ENCODE measurements at regions not wholly inside any gene's neighbourhood (a gene's known extent, or its start where the extent isn't known, plus 50 kb on each side); places are given as distances from the start of the nearest gene placed in this dataset.
A peak's percentile ranks its signal among the peaks of the same experiment; 100 is the strongest.

DNA sequence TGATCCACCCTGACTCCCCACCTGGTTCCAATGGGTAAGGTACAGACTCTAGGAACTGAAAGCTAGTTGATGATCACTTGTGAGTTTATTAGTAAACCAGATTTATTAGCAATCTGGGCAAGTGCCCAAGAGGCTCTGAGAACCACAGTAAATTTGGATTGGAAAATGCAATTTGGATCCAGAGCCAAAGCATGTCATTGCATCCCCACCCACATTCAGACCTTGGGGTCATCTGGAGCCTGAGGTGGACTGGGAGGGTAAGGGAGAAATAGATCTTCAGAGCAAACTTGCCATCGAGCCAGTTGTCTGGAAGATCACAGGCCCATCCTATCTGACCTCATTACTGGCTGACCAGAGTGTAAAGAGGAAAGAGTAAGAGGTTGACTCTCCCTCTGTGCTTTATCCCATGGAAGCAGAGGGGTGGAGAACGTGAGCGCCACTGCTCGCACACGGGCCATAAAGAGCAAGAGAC, 78.7 kb upstream of the RASGEF1B start:
- peak overlapping the region; percentile 68 for H2AFZ ChIP-seq (replicated peaks)
- Mint-ChIP-seq H3K4me3 (no peak overlapping the region), H3K4me1 (peaks cover 7% of the 10 kb centered on the region), H3K27me3 (ENCODE audit: insufficient read depth, low read depth) (peaks cover 2% of the 10 kb centered on the region), H3K27ac (no peak overlapping the region), H3K9me3 (no peaks in the 10 kb centered on the region), H3K36me3 (no peaks in the 10 kb centered on the region)
- H3K9ac ChIP-seq = no peak overlapping the region
- DNase-seq (ENCODE audit: low spot score) = no peak
- H3F3A ChIP-seq (ENCODE audit: low read depth) = no peaks in the 10 kb centered on the region
- H3K27ac ChIP-seq = no peak overlapping the region
- no peaks in the 10 kb centered on the region for H3K9me3 ChIP-seq (ENCODE audit: low read depth)
- no peaks in the 10 kb centered on the region for H3K27me3 ChIP-seq
- H3K4me1 ChIP-seq = peaks cover 7% of the 10 kb centered on the region
- no peaks in the 10 kb centered on the region for H3K79me2 ChIP-seq (ENCODE audit: low read depth)
- H4K20me1 ChIP-seq (ENCODE audit: low read depth) = no peaks in the 10 kb centered on the region
- no peak for TF ChIP-seq EZH2phosphoT487 (IDR thresholded peaks at IDR 0.05)
- TF ChIP-seq, protein P1, sequence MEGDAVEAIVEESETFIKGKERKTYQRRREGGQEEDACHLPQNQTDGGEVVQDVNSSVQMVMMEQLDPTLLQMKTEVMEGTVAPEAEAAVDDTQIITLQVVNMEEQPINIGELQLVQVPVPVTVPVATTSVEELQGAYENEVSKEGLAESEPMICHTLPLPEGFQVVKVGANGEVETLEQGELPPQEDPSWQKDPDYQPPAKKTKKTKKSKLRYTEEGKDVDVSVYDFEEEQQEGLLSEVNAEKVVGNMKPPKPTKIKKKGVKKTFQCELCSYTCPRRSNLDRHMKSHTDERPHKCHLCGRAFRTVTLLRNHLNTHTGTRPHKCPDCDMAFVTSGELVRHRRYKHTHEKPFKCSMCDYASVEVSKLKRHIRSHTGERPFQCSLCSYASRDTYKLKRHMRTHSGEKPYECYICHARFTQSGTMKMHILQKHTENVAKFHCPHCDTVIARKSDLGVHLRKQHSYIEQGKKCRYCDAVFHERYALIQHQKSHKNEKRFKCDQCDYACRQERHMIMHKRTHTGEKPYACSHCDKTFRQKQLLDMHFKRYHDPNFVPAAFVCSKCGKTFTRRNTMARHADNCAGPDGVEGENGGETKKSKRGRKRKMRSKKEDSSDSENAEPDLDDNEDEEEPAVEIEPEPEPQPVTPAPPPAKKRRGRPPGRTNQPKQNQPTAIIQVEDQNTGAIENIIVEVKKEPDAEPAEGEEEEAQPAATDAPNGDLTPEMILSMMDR (IDR thresholded peaks at IDR 0.05) = no peak
- no peak for TF ChIP-seq EZH2 (IDR thresholded peaks at IDR 0.05)
- no peak overlapping the region for H3K4me2 ChIP-seq
- no peaks in the 10 kb centered on the region for H3K36me3 ChIP-seq
- H3K4me3 ChIP-seq = no peak overlapping the region

DNA sequence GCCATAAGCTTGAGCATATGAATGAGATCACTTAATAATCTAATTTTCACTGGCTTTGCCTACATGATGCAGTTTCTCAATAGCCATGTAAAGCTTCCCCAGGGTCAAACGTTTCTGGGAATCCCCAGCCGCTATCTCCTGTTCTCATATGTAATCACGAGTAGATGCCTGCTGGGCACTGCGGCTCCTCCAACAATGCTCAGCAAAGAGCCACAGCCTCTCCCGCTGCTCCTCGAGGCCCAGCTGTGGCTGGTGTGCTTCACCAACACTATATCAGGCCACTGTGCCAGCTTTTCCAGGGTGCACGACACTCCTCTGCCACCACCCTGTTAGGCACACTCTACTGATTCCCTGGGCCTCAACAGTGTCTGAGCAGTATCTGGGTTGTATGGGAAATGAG, 78.3 kb upstream of the RASGEF1B start:
- no peaks in the 10 kb centered on the region for H3K36me3 Mint-ChIP-seq
- Histone ChIP-seq H3F3A (ENCODE audit: low read depth) (no peaks in the 10 kb centered on the region), H2AFZ (replicated peaks) (no peak overlapping the region), H3K27me3 (no peaks in the 10 kb centered on the region), H3K9ac (no peak overlapping the region), H3K36me3 (no peaks in the 10 kb centered on the region), H3K4me2 (no peak overlapping the region), H3K79me2 (ENCODE audit: low read depth) (no peaks in the 10 kb centered on the region), H3K9me3 (ENCODE audit: low read depth) (no peaks in the 10 kb centered on the region), H3K27ac (no peak overlapping the region), H4K20me1 (ENCODE audit: low read depth) (no peaks in the 10 kb centered on the region), H3K4me3 (no peak overlapping the region), H3K4me1 (peaks cover 7% of the 10 kb centered on the region)
- no peak overlapping the region for H3K27ac Mint-ChIP-seq
- no peak for TF ChIP-seq EZH2phosphoT487 (IDR thresholded peaks at IDR 0.05)
- TF ChIP-seq EZH2 (IDR thresholded peaks at IDR 0.05) = no peak
- TF ChIP-seq, protein P1 (IDR thresholded peaks at IDR 0.05) = no peak
- H3K4me3 Mint-ChIP-seq = no peak overlapping the region
- no peaks in the 10 kb centered on the region for H3K9me3 Mint-ChIP-seq
- DNase-seq (ENCODE audit: low spot score) = no peak
- peaks cover 2% of the 10 kb centered on the region for H3K27me3 Mint-ChIP-seq (ENCODE audit: insufficient read depth, low read depth)
- H3K4me1 Mint-ChIP-seq = peaks cover 7% of the 10 kb centered on the region

GRCh38 chr4:81546777-81547176, 75.1 kb upstream of the RASGEF1B start:
- no peaks in the 10 kb centered on the region for H3K79me2 ChIP-seq (ENCODE audit: low read depth)
- no peak overlapping the region for H2AFZ ChIP-seq (replicated peaks)
- H3K9me3 ChIP-seq (ENCODE audit: low read depth) = no peaks in the 10 kb centered on the region
- Mint-ChIP-seq H3K36me3 (no peaks in the 10 kb centered on the region), H3K9me3 (peaks cover 11% of the 10 kb centered on the region), H3K27ac (no peak overlapping the region), H3K27me3 (ENCODE audit: insufficient read depth, low read depth) (peaks cover 6% of the 10 kb centered on the region), H3K4me1 (peaks cover 7% of the 10 kb centered on the region), H3K4me3 (no peak overlapping the region)
- H3K4me1 ChIP-seq = peaks cover 7% of the 10 kb centered on the region
- TF ChIP-seq EZH2 (IDR thresholded peaks at IDR 0.05) (no peak), EZH2phosphoT487 (IDR thresholded peaks at IDR 0.05) (no peak)
- TF ChIP-seq, protein P1 (IDR thresholded peaks at IDR 0.05) = no peak
- H3K4me3 ChIP-seq = no peak overlapping the region
- H3K27ac ChIP-seq = no peak overlapping the region
- no peak overlapping the region for H3K4me2 ChIP-seq
- no peak for DNase-seq (ENCODE audit: low spot score)
- no peaks in the 10 kb centered on the region for H4K20me1 ChIP-seq (ENCODE audit: low read depth)
- H3K9ac ChIP-seq = no peak overlapping the region
- H3K36me3 ChIP-seq = no peaks in the 10 kb centered on the region
- H3F3A ChIP-seq (ENCODE audit: low read depth) = no peaks in the 10 kb centered on the region
- H3K27me3 ChIP-seq = no peaks in the 10 kb centered on the region

Data from neural progenitor cell (in vitro differentiated cells).